ENCODE measurements at regions not wholly inside any gene's neighbourhood (a gene's known extent, or its start where the extent isn't known, plus 50 kb on each side); places are given as distances from the start of the nearest gene placed in this dataset.
A peak's percentile ranks its signal among the peaks of the same experiment; 100 is the strongest.

GRCh38 chr21:38165466-38166172, 91.2 kb upstream of the KCNJ15 start:
- Histone ChIP-seq H2AFZ (ENCODE audit: low read length) (no peak overlapping the region), H3K4me3 (replicated peaks in 1 of 4; ENCODE audit: control extremely low read depth in 1 of 4, insufficient read depth in 1 of 4, low read depth in 3 of 4, low read length in 4 of 4) (no peak overlapping the region), H3K79me2 (ENCODE audit: control insufficient read depth, insufficient read depth, low read length) (no peaks in the 10 kb centered on the region), H3K4me1 (ENCODE audit: control insufficient read depth, extremely low read depth, insufficient read depth, low read length) (peaks cover 9% of the 10 kb centered on the region), H3K27me3 (ENCODE audit: control insufficient read depth, insufficient read depth, low read length) (no peaks in the 10 kb centered on the region), H3K27ac (ENCODE audit: insufficient read depth, low read length) (no peak overlapping the region), H3K36me3 (ENCODE audit: control insufficient read depth, insufficient read depth, low read length) (no peaks in the 10 kb centered on the region), H3K9ac (ENCODE audit: insufficient read depth, low read length) (no peak overlapping the region), H3K9me3 (ENCODE audit: control insufficient read depth, insufficient read depth, low read depth, low read length) (no peaks in the 10 kb centered on the region), H4K20me1 (ENCODE audit: control insufficient read depth, extremely low read depth, insufficient read depth, low read length) (no peaks in the 10 kb centered on the region), H3K4me2 (ENCODE audit: extremely low read depth, insufficient read depth, low read length) (no peak overlapping the region)
- DNase-seq (ENCODE audit: low read depth in 2 of 2) = peak; percentile 65 to 82
- TF ChIP-seq EZH2 (IDR thresholded peaks at IDR 0.05; ENCODE audit: low read length, missing control alignments) (no peak), CTCF (conservative IDR thresholded peaks at IDR 0.05 in 1 of 2, IDR thresholded peaks at IDR 0.05 in 1 of 2; ENCODE audit: low read depth in 1 of 2, low read length in 2 of 2) (no peak)

DNA sequence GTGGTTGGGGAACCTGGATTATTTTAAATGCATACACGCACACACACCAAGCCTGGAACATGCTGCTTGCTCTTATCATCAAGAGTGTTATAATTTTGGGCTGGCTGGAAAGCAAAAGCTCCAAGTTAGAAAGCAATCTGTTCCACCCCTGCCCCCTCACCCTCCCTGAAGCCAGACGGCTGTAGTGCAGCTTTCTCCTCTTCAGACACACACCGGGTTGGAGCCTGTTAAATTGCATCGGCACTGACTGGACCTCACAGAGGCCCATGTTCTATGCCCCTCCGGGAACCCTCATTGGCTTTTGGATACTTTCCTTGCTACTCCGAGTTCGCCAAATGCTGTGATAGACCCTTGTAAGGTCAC, 90.6 kb upstream of the KCNJ15 start:
- no peak overlapping the region for H3K4me2 ChIP-seq (ENCODE audit: extremely low read depth, insufficient read depth, low read length)

DNA sequence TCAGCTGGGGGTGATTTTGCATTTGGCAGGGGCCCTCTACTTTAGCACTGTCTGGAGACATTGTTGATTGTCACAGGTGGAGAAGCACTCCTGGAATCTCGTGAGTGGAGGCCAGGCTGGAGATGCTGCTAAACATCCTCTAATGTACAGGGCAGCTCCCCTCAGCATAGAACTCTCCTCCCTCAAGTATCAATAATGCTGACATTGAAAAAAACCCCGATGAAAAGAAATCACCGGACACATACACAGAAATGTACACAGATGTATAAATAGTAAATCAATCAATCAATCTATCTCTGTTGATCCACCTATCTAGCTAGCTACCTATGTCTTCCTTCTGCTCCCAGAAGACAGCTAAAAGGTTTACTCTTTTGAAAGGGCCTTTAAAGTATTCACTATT, 89.4 kb upstream of the KCNJ15 start:
- DNase-seq (ENCODE audit: low read depth in 2 of 2) = no peak
- Histone ChIP-seq H3K36me3 (ENCODE audit: control insufficient read depth, insufficient read depth, low read length) (no peaks in the 10 kb centered on the region), H3K4me1 (ENCODE audit: control insufficient read depth, extremely low read depth, insufficient read depth, low read length) (peaks cover 22% of the 10 kb centered on the region), H4K20me1 (ENCODE audit: control insufficient read depth, extremely low read depth, insufficient read depth, low read length) (no peaks in the 10 kb centered on the region), H3K79me2 (ENCODE audit: control insufficient read depth, insufficient read depth, low read length) (no peaks in the 10 kb centered on the region), H3K9ac (ENCODE audit: insufficient read depth, low read length) (no peak overlapping the region), H3K4me2 (ENCODE audit: extremely low read depth, insufficient read depth, low read length) (no peak overlapping the region), H3K4me3 (replicated peaks in 1 of 4; ENCODE audit: control extremely low read depth in 1 of 4, insufficient read depth in 1 of 4, low read depth in 3 of 4, low read length in 4 of 4) (no peak overlapping the region), H2AFZ (ENCODE audit: low read length) (no peak overlapping the region), H3K27me3 (ENCODE audit: control insufficient read depth, insufficient read depth, low read length) (no peaks in the 10 kb centered on the region), H3K27ac (ENCODE audit: insufficient read depth, low read length) (no peak overlapping the region), H3K9me3 (ENCODE audit: control insufficient read depth, insufficient read depth, low read depth, low read length) (no peaks in the 10 kb centered on the region)
- TF ChIP-seq CTCF (conservative IDR thresholded peaks at IDR 0.05 in 1 of 2, IDR thresholded peaks at IDR 0.05 in 1 of 2; ENCODE audit: low read depth in 1 of 2, low read length in 2 of 2) (no peak), EZH2 (IDR thresholded peaks at IDR 0.05; ENCODE audit: low read length, missing control alignments) (no peak)

More for the DNA sequence above, 90.6 kb upstream of the KCNJ15 start:
- TF ChIP-seq CTCF (conservative IDR thresholded peaks at IDR 0.05 in 1 of 2, IDR thresholded peaks at IDR 0.05 in 1 of 2; ENCODE audit: low read depth in 1 of 2, low read length in 2 of 2) (no peak), EZH2 (IDR thresholded peaks at IDR 0.05; ENCODE audit: low read length, missing control alignments) (no peak)
- H3K27me3 ChIP-seq (ENCODE audit: control insufficient read depth, insufficient read depth, low read length) = no peaks in the 10 kb centered on the region
- H3K27ac ChIP-seq (ENCODE audit: insufficient read depth, low read length) = no peak overlapping the region
- H3K4me1 ChIP-seq (ENCODE audit: control insufficient read depth, extremely low read depth, insufficient read depth, low read length) = peaks cover 13% of the 10 kb centered on the region
- DNase-seq (ENCODE audit: low read depth in 2 of 2) = no peak
- H4K20me1 ChIP-seq (ENCODE audit: control insufficient read depth, extremely low read depth, insufficient read depth, low read length) = no peaks in the 10 kb centered on the region
- H3K9me3 ChIP-seq (ENCODE audit: control insufficient read depth, insufficient read depth, low read depth, low read length) = no peaks in the 10 kb centered on the region
- no peak overlapping the region for H3K4me3 ChIP-seq (replicated peaks in 1 of 4; ENCODE audit: control extremely low read depth in 1 of 4, insufficient read depth in 1 of 4, low read depth in 3 of 4, low read length in 4 of 4)
- no peaks in the 10 kb centered on the region for H3K36me3 ChIP-seq (ENCODE audit: control insufficient read depth, insufficient read depth, low read length)
- H2AFZ ChIP-seq (ENCODE audit: low read length) = no peak overlapping the region
- H3K79me2 ChIP-seq (ENCODE audit: control insufficient read depth, insufficient read depth, low read length) = no peaks in the 10 kb centered on the region
- no peak overlapping the region for H3K9ac ChIP-seq (ENCODE audit: insufficient read depth, low read length)

All from fibroblast of lung (primary cell).